Liver (tissue), 3 donors: ENCODE measurements at regions not wholly inside any gene's neighbourhood (a gene's known extent, or its start where the extent isn't known, plus 50 kb on each side); places are given as distances from the start of the nearest gene placed in this dataset.

Experiments used
- CTCF ChIP-seq: fragments of 150-350 bp; IDR thresholded peaks from 2 replicates; pipeline ENCODE4 v1.5.1; 2017; ENCODE audit warnings: improper control_type of control experiment, low read depth, low read length; ENCODE audit not compliant: missing input control
- GABPA ChIP-seq, 2 donors: IDR thresholded peaks in 1 of 2; conservative IDR thresholded peaks in 1 of 2; 2 replicates each; pipeline ENCODE4 v1.6.1; 2016; ENCODE audit warnings: antibody characterized with exemption in 2 of 2, mild to moderate bottlenecking in 1 of 2, moderate library complexity in 1 of 2
- JUND ChIP-seq, 2 donors: IDR thresholded peaks; 2 replicates each; pipeline ENCODE4 v1.6.1; 2016; ENCODE audit warnings: antibody characterized with exemption in 2 of 2
- MAX ChIP-seq: IDR thresholded peaks from 2 replicates; pipeline ENCODE4 v1.6.1; 2016; ENCODE audit warnings: antibody characterized with exemption
- NR2F2 ChIP-seq: IDR thresholded peaks from 2 replicates; pipeline ENCODE4 v1.6.1; 2016; ENCODE audit warnings: antibody characterized with exemption
- RAD21 ChIP-seq, 2 donors: IDR thresholded peaks; 2 replicates each; pipeline ENCODE4 v1.6.1; 2016; ENCODE audit warnings: antibody characterized with exemption in 2 of 2, mild to moderate bottlenecking in 2 of 2
- SP1 ChIP-seq: IDR thresholded peaks from 2 replicates; pipeline ENCODE4 v1.6.1; 2018; ENCODE audit warnings: antibody characterized with exemption, mild to moderate bottlenecking
- YY1 ChIP-seq: IDR thresholded peaks from 2 replicates; pipeline ENCODE4 v1.6.1; 2016; ENCODE audit warnings: antibody characterized with exemption, mild to moderate bottlenecking
- TF ChIP-seq, protein P1 (sequence below): IDR thresholded peaks from 2 replicates; pipeline ENCODE4 v1.6.1; 2016; ENCODE audit warnings: antibody characterized with exemption, mild to moderate bottlenecking
- donor health status: healthy.
- donor health status: healthy.

DNA sequence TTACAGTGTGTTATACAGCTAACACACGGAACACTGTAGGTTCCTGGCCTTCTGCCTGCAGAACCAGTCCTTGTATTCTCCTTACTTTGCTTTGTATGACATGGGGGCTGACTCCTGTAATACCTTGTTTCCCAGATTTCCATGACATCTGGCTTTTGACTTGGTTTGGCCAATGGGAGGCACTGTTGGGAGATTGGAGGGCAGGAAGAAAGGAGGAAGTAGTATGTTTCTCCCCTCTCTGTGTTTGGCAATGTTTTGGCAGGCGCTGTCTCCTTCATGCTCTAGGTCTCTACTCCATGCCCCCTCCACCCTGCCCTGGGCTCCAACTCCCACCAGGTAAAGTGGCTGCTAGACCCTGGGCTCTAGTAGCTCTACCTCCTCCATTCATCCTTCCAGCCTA lies 331.1 kb upstream of the SLC14A2 start:
- TF ChIP-seq CTCF (no peak), RAD21 (IDR thresholded peaks at IDR 0.05) (no peak), SP1 (no peak), JUND (IDR thresholded peaks at IDR 0.05) (no peak), MAX (no peak), GABPA (IDR thresholded peaks at IDR 0.05 in 1 of 2, conservative IDR thresholded peaks at IDR 0.05 in 1 of 2) (no peak), NR2F2 (no peak), YY1 (no peak)
- TF ChIP-seq, protein P1, sequence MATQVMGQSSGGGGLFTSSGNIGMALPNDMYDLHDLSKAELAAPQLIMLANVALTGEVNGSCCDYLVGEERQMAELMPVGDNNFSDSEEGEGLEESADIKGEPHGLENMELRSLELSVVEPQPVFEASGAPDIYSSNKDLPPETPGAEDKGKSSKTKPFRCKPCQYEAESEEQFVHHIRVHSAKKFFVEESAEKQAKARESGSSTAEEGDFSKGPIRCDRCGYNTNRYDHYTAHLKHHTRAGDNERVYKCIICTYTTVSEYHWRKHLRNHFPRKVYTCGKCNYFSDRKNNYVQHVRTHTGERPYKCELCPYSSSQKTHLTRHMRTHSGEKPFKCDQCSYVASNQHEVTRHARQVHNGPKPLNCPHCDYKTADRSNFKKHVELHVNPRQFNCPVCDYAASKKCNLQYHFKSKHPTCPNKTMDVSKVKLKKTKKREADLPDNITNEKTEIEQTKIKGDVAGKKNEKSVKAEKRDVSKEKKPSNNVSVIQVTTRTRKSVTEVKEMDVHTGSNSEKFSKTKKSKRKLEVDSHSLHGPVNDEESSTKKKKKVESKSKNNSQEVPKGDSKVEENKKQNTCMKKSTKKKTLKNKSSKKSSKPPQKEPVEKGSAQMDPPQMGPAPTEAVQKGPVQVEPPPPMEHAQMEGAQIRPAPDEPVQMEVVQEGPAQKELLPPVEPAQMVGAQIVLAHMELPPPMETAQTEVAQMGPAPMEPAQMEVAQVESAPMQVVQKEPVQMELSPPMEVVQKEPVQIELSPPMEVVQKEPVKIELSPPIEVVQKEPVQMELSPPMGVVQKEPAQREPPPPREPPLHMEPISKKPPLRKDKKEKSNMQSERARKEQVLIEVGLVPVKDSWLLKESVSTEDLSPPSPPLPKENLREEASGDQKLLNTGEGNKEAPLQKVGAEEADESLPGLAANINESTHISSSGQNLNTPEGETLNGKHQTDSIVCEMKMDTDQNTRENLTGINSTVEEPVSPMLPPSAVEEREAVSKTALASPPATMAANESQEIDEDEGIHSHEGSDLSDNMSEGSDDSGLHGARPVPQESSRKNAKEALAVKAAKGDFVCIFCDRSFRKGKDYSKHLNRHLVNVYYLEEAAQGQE, result no peak
